ENCODE measurements at regions not wholly inside any gene's neighbourhood (a gene's known extent, or its start where the extent isn't known, plus 50 kb on each side); places are given as distances from the start of the nearest gene placed in this dataset.
"Not testable (repeated sequence)": the region's sequence is repeated elsewhere in the genome, so short reads cannot be mapped to it uniquely, and the experiment has no call there.

DNA sequence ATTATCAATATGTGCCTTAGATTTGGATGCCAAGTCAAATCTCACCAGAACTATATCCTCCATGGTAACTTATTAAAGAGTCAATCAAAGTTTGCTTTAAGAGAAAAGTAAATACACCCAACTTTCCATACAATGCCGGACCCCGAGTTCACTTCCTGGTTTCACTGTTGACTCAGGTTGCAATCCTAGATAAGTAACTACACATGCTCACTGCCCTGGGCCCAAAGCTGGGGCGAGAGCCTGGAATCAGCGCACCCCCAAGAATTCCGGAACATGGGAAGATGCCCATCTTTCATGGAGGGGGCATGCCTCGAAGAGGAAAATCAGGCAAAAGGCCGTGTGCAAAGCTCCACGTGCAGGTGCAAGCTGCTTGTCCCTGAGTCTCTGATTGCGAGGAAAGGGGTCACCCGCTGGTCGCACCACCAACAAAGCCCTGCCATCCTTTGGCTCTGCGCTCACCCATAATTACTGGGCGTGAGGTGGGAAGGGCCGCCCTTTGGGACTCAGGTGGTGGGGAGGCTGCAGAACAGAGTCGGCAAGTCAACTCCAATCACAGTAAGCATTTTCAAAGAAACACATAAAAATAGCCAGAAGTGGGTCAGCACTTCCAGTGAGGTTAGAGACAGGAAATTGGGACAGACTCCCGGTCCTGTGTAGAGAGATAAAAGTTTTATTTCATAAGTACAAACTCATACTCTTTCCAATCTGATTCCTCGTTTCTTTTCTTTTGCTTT lies 167.7 kb downstream of the TOMM20 start:
- DNase-seq (ENCODE audit: low read depth in 3 of 3): no peak

DNA sequence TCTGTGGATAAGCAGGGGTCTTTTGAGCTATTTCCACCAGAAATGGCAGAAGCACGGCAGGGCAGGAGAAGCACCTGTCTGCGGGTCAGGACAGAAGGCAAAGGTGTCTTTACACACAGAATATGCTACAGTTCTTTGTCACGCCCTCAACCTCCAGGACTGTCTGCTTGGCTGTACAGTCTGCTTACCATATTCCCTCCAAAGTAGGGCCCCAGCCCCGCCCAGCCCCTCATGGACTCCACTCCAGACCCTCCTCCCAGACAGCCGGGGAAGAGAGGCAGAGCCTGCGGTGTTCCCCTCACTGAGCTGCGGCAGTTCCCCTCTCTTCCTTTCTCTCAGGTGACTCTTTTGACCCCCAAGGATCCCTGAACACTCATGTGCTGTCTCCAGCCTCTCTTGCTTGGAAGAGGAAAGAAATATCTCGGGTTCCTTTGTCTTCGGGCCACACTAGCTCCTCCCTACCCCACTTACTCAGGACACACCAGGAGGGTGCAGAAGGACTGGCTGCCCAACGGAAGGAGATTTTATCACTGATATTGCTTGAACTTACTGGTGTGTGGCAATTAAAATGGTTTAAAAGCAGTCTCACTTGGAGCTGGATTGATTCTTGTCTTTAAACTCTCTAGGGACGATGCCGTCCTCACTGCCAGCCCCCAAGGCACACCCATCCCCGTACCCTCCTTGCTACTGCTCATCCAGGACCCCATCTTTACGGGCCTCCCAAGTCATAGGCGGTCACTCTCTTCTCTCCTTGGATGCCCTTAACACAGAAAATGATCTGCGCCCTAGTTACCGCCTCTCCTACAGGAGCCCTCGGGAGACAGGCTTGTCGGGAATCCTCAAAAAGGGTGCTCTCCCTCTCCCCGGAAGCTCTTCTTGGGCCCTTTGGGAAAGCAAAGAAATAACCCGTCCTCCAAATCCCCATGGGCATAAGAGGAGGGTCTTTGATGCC lies 169.7 kb downstream of the TOMM20 start:
- no peak for DNase-seq (ENCODE audit: low read depth in 3 of 3)

DNA sequence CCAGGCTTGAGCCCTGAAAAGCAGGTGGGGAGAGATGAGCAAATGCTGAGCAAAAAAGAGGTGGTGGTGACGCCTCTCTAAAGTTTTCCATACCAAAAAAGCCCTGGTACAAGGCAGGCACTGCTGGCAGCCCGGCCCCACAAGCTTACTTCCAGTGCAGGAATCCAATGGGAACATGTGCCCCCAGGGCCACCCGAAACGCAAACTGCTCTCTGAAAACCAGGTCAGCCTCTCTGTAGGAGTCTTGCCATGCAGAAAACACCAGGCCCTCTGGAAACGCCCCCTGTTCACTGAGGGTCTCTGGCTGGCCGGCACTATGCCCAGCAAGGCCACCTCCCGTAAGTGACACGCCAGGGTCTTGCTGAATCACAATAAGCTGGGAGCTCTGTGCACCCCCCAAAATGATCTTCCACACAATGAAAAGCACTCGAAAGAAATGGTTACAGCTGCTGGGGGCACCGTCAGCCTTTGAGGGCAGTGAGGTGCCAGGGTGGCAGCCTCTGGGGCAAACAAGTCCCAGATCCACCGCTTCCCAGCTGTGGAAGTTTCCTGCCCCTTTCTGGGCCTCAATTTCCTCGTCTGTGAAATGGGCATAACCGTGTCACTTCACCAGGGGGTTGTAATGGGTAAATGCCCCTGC lies 170.5 kb downstream of the TOMM20 start:
- DNase-seq (ENCODE audit: low read depth in 3 of 3): no peak

DNA sequence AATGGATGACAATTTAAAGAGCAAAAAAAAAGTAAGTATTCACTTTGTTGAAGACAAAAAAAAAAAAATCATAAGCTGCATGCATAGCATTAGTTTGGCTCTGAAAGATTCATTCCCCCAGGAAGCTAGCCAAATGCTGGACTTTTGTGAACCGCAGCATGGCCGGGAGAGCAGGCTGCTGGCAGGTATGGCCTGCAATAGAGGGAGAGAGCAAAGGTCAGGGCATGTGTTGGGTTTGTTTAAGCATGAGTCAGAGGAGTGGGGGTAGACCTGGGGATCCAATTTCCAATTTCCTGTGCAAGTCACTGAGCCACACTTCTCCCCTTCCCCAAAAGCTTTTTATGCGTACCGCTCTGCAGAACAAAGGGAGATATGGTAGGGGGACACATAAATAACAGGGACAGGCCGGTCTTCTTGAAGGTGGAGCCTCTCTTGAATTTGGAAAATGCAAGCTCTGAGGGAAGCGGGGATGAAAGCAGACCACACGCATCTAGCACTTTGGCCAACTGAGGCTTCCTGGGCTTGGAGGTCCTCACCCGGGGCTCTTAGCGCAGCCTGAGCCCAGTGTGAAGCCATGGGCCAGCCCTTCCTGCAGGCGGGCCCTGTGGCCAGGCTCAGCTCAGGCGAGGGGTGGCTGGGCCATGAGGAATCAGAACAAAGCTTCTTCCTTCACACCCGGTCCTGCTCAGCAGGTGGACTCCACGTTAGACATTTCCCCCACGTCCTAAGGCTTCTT lies 171.1 kb downstream of the TOMM20 start:
- no peak for DNase-seq (ENCODE audit: low read depth in 3 of 3)

DNA sequence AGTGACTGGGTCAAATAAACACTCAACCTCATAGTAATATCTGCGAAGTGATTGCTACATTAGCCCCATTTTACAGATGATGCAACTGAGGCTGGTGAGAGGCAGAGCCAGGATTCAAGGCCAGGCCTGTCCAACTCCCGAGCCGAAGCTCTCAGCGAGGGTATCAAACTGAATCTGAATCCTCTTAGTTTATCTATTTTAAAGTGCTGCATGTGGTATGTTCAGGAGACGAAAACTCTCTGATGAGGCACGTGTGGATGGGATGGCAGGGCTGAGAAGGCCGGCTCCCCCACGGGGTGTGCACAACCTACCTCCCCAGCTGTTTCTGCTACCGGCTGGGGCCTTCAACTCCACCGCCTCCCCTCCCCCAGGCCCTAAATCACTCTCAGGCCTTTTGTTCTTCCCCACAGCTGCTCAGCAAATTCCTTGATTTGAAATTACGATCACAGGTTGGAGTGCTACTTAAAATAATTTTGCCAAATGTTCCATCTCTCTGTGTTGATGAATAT lies 171.8 kb downstream of the TOMM20 start:
- DNase-seq (ENCODE audit: low read depth in 3 of 3): no peak

DNA sequence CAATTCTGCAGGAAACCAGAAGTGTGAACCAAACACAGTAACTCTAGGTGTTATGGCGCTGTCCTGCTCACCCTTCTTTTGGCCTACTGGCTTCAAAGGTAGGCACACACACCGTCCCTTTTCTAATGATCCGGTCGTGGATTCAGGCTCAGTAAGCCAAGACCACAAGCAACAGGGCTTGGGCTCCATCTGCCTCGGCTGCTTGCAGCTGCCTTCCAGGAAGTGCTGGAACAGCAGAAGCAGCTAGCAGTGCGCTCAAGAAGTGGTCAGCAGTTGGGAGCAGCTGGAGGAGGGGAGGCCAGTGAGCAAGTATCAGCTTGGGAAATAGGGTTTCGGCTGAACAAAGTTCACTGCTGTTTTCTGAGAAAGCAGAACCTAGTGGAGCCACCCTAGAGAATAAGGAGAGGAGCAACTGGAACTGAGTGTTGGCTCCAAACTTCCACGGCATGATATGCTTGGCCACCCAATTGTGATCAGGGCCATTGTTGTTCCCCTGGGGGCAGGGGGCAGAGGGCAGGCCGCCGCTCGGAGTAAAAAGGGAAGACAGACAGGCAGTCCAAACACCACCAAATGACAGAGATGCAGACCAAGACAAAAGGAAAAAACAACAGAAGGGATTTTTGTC lies 173.4 kb downstream of the TOMM20 start:
- DNase-seq (ENCODE audit: low read depth in 3 of 3): no peak

DNA sequence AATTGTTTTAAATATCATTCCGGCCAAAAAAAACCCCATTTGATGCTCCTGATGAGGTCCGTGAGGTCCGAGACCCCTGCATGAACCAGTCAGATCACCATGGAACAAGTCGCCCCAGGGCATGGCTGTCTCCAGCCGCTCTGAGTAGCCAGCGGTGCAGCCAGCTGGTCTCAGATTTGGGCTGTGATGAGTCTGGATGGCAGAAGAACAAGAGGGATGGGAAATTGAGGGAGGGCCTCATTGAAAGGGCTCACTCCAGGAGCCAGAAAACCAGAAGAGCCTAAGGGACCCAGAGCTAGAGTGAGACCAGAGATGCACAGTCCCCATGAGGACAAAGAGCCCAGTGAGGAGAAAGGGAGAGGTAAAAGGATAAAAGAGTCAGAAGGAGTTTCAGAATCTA lies 174.0 kb downstream of the TOMM20 start:
- no peak for DNase-seq (ENCODE audit: low read depth in 3 of 3)

DNA sequence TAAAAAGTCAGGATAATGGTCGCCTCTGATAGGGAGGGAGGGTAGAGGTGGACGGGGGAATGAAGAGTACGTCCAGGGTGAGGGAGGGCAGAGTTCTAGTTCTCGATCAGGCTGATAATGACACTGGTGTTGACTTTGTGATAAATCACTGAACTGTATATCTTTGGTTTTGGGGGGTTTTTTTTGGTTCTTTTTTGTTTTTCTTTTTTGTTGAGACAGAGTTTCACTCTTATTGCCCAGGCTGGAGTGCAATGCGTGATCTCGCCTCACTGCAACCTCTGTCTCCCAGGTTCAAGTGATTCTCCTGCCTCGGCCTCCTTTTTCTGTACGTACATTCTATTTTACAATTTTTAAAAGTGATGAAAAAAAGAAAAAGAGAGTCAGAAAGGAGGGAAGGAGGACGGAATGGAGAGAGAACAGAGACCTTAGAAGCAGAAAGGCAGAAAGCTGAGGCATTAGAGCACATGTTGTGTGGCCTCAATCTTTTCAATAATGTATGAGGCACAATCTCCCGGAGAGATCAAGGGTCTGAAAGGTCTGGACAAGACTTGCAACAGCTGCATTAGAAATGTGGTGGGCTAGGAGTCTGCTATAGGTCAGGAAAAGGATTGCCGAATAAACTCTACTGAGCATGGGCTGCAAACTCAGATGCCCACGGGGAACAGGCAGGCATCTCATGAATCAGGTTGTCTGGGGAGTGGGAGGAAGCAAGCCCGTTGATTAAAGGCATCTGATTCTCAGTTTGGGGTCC lies 174.8 kb downstream of the TOMM20 start:
- no peak for DNase-seq (ENCODE audit: low read depth in 3 of 3)

DNA sequence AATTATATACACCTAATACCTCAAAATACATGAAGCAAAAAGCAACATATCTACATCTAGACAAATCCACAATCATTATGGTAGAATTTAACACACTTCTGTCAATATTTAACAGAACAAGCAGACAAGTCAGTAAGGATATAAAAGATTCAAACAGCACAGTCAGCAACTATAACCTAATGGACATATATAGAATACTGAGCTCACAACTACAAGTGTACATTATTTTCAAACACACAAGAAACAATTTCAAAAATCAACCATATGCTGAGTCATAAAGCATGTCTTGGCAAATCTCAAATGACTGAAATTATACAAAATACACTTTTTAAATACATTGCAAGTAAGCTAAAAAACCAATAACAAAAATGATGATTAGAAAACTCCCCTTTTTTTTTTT lies 178.0 kb downstream of the TOMM20 start:
- no peak for DNase-seq (ENCODE audit: low read depth in 3 of 3)

DNA sequence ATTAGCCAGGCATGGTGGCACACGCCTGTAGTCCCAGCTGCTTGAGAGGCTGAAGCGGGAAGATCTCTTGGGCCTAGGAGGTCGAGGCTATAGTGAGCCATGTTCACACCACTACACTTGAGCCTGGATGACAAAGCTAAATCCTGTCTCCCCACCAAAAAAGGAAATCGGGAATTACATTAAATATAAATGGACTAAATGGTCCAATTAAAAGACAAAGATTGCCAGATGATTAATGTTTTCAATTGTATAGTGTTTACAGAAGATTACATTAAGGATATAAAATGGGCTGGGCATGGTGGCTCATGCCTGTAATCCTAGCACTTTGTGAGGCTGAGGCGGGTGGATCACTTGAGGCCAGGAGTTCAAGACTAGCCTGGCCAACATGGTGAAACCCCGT lies 179.1 kb downstream of the TOMM20 start:
- DNase-seq (ENCODE audit: low read depth in 3 of 3): not testable (repeated sequence)

DNA sequence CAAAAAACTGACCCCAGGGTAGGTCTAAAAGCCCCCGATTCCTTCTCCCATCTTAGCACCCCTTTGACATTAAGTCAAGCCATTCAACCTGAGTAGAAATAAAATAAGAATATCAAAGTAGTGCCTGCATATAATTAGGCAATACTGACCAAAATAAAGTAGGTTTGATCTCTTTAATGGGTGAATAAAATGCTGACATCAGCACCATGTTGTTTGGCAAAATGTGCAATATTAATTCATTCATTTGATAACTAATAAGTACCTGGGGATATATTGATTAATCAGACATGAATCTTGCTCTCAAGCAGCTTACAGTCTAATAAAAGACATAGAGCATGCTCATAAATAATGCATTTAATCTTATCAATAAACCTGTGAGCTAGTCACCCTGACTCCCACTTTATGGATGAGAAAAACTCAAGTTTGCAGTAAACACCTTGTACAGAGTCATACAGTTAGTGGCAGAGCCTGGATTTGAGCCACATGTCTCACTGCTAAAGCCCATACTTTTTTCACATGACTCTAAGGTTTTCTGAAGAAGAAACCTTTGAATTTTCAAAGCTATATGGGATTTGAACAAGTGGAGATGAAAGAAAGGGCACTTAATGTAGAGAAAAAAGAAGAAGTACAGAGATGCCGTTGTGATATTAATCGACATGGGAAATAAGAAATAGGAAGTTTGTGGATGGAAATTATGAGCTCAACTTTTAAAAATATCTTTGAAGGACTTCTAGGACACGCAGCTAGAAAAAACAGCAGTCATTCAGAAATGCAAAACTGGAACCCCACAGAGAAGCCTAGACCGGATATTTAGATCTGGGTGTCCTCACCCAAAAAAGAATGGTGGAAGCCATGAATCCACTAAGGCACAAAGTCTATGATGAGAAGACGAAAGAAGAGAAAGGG lies 183.9 kb downstream of the TOMM20 start:
- no peak for DNase-seq (ENCODE audit: low read depth in 3 of 3)

DNA sequence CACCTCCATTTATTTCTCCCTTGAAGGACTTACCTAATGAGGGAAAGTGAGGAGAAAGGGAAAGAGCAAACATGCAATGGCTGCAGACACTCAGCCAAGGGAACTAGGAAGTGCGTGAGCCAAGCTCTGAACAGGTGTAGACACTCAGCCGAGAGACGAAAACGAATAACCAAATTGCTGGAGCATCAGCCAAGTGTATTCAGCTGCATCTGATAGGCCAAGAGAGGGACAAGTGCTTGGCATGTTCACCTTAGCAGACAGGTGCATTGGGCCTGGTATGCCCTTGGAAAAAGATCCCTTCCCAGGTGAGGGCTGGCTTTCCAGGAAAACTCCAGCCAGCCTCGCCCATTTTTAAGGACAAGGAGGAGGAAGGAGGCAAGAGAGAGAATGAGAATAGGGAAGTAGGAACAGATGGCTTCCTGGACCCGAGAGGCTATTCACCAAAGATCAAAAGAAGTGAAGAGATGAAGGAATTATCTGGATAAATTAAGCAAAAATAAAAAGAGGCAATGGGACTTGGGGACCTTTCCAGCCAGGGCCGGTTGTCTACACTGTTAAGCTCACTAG lies 184.7 kb downstream of the TOMM20 start:
- no peak for DNase-seq (ENCODE audit: low read depth in 3 of 3)

DNA sequence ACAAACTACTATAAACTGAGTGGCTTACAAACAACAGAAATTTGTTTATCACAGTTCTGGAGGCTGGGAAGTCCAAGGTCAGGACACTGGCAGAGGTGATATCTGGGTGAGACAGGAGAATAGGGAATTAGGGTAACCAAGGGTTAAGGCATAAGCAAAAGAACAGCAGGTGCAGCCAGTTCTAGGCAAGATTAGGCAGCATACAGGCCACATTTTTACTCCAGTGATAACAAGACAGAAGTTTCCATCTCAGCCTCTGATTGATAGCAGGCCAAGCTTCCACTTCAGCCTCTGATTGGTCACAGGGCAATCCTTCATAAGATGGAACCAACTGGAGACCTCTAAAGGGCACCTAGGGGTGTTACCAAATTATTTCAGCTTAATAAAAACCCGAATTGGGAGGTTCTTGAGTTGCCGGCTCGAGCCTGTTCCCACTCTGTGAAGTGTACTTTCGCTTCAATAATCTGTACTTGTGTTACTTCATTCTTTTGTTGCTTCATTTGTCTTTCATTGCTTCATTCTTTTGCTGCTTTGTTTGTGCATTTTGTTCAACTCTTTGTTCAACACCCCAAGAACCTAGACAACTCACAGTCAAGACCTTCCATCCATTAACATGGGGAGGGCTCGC lies 185.6 kb downstream of the TOMM20 start:
- DNase-seq (ENCODE audit: low read depth in 3 of 3): no peak

DNA sequence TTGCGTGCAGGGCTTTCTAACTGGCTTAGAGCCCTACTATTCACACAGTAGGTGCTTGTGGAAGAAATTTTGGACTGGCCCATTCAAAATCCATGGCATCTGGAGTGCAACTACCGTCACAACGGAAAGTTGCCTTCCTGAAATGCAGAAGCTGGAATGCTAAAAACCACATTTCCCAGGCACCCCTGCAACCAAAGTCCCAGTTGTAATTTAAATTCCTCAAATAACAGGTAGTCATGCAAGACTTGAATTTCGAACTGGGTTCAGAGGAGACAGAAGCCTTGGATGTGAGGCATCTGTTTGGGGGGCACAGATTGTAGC lies 186.7 kb downstream of the TOMM20 start:
- DNase-seq (ENCODE audit: low read depth in 3 of 3): no peak

DNA sequence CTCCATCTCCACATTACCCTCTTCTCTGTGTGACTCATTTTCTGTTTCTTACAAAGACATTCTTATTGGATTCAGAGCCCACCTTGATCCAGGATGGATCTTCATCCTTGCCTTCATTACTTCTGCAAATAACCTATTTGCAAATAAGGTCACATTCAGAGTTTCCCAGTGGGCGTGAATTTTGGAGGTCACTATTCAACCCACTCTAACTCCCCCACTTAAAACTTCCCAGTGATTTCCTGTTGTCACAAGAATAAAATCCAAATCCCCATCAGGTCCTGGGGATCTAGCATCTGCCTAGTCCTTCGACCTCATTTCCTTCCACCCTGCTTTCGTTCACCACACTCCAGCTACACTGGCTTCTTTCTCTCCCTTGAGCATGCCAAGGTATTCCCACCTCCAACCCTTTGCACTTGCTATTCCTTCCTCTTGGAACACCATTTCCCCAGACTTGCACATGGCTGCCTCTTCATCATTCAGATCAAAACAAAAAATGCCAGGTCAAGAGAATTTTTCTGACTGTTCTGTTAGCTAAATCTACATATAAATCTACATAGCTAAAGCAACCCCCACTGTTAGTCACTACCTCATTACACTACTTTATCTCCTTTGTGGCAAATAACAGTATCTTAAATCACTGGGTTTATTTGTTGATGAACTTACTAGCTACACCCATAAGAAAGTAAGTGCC lies 187.2 kb downstream of the TOMM20 start:
- no peak for DNase-seq (ENCODE audit: low read depth in 3 of 3)

DNA sequence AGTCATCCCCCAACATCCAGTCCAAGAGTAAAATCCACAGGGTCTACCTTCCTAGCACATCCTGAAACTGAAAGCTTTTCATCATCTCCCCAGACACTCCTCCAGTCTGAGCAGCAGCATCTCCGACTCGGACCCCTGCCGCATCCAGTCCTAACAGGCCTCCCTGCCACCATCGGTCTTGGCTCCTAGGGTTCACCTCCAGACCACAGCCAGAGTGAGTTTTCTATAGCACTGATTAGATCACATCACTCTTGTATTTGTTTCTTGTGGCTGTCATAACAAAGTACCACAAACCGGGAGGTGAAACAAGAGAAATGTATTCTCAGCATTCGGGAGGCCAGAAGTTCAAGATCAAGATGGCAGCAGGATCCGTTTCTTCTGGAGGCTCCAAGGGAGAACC lies 187.8 kb downstream of the TOMM20 start:
- DNase-seq (ENCODE audit: low read depth in 3 of 3): no peak

DNA sequence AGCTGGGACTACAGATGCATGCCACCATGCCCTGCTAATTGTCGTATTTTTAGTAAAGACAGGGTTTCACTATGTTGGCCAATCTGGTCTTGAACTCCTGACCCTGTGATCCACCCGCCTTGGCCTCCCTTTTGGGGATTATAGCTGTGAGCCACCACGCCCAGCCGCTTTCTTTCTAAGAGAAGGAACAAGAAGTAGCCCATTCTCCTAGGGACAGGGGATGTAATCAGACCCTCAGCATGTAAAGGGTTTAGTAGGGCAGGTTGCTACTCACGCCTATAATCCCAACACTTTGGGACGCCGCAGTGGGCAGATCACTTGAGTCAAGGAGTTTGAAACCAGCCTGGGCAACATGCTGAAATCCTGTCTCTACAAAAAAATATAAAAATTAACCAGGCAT lies 189.7 kb downstream of the TOMM20 start:
- DNase-seq (ENCODE audit: low read depth in 3 of 3): no peak

DNA sequence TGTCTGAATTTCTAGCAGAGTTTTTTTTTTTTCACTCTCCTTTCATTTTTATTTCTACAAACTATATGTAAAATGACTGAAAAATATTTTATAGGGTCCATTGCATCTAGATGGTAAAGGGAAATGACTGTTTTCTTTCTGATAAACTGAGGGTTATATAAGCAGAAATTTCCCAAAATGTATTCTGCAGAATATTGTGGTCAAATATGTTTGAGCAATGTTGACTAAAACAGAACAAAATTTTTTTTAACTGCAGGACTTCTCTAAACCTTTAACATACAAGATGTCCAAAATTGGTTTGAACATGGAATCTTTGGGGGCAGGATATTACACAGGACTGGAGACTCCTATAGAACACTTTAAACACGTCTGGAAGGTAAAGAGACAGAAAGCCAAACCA lies 190.5 kb downstream of the TOMM20 start:
- DNase-seq (ENCODE audit: low read depth in 3 of 3): no peak

Data from stimulated activated CD4-positive, alpha-beta T cell treated with anti-CD3 and anti-CD28 coated beads, TNF-alpha, amount 100 ng/mL, for 48 hours (primary cell).